NCI-H1105 (cell line): ENCODE measurements at regions not wholly inside any gene's neighbourhood (a gene's known extent, or its start where the extent isn't known, plus 50 kb on each side); places are given as distances from the start of the nearest gene placed in this dataset.

Source experiments
- DNase-seq: peaks from one replicate; lab custom pipeline; 2025; lab: John Stamatoyannopoulos, UW

GRCh38 chr7:31171984-31172383 is 119.9 kb downstream of the ADCYAP1R1 start:
- DNase-seq: no peak

- DNase-seq: no peak
Measured at GRCh38 chr7:31171216-31171785, 119.2 kb downstream of the ADCYAP1R1 start.
